H9 (cell line): ENCODE measurements at regions not wholly inside any gene's neighbourhood (a gene's known extent, or its start where the extent isn't known, plus 50 kb on each side); places are given as distances from the start of the nearest gene placed in this dataset.

ENCODE experiments used
- DNase-seq: peaks from one replicate; pipeline ENCODE4 v3.0.0-alpha.2; 2017
- H2AFZ ChIP-seq: one replicate; pipeline ENCODE4 v1.6.1; 2013; ENCODE audit warnings: mild to moderate bottlenecking, low read length, control low read depth, moderate library complexity
- H2AK5ac ChIP-seq: 2 replicates; pipeline ENCODE4 v1.6.1; 2013; ENCODE audit warnings: low read length, control low read depth, mixed read lengths; ENCODE audit not compliant: insufficient read length
- H2BK120ac ChIP-seq: one replicate; pipeline ENCODE4 v1.6.1; 2013; ENCODE audit warnings: low read depth, mild to moderate bottlenecking, low read length, control low read depth, inconsistent platforms; ENCODE audit not compliant: poor library complexity, severe bottlenecking
- H2BK12ac ChIP-seq: 2 replicates; pipeline ENCODE4 v1.6.1; 2013; ENCODE audit warnings: low read length, control low read depth, mixed read lengths, low read depth; ENCODE audit not compliant: insufficient read length
- H2BK15ac ChIP-seq: 2 replicates; pipeline ENCODE4 v1.6.1; 2013; ENCODE audit warnings: low read depth, low read length, control low read depth
- H2BK20ac ChIP-seq: one replicate; pipeline ENCODE4 v1.6.1; 2013; ENCODE audit warnings: low read depth, mild to moderate bottlenecking, low read length, control low read depth, inconsistent platforms; ENCODE audit not compliant: poor library complexity, severe bottlenecking
- H2BK5ac ChIP-seq: 2 replicates; pipeline ENCODE4 v1.6.1; 2013; ENCODE audit warnings: low read length, control low read depth, mixed read lengths; ENCODE audit not compliant: insufficient read length
- H3K14ac ChIP-seq: 2 replicates; pipeline ENCODE4 v1.6.1; 2013; ENCODE audit warnings: low read length, control low read depth; ENCODE audit not compliant: insufficient read depth
- H3K18ac ChIP-seq: 2 replicates; pipeline ENCODE4 v1.6.1; 2013; ENCODE audit warnings: low read depth, mild to moderate bottlenecking, mixed read lengths, low read length, control low read depth; ENCODE audit not compliant: insufficient read length
- H3K23ac ChIP-seq: 2 replicates; pipeline ENCODE4 v1.6.1; 2013; ENCODE audit warnings: low read length, control low read depth, mixed read lengths, low read depth; ENCODE audit not compliant: insufficient read length
- H3K23me2 ChIP-seq: 2 replicates; pipeline ENCODE4 v1.6.1; 2013; ENCODE audit warnings: low read depth, mild to moderate bottlenecking, mixed read lengths, low read length, control low read depth; ENCODE audit not compliant: insufficient read length, poor library complexity, severe bottlenecking
- H3K27ac ChIP-seq: 2 replicates; pipeline ENCODE4 v1.5.1; 2013; ENCODE audit warnings: low read length, control low read depth, mixed read lengths, low read depth; ENCODE audit not compliant: insufficient read length
- H3K27me3 ChIP-seq: 2 replicates; pipeline ENCODE4 v1.6.1; 2013; ENCODE audit warnings: low read length, control low read depth, inconsistent platforms; ENCODE audit not compliant: insufficient read depth
- H3K4ac ChIP-seq: 2 replicates; pipeline ENCODE4 v1.6.1; 2013; ENCODE audit warnings: low read depth, mild to moderate bottlenecking, control low read depth, inconsistent platforms, low read length, moderate library complexity
- H3K4me1 ChIP-seq: 2 replicates; pipeline ENCODE4 v1.6.1; 2013; ENCODE audit warnings: low read length, control low read depth, inconsistent platforms; ENCODE audit not compliant: insufficient read depth
- H3K4me2 ChIP-seq: 2 replicates; pipeline ENCODE4 v1.6.1; 2013; ENCODE audit warnings: low read length, control low read depth, mixed read lengths; ENCODE audit not compliant: insufficient read length, insufficient read depth
- H3K56ac ChIP-seq: 2 replicates; pipeline ENCODE4 v1.6.1; 2013; ENCODE audit warnings: low read depth, mild to moderate bottlenecking, mixed read lengths, low read length, control low read depth; ENCODE audit not compliant: insufficient read length
- H3K79me1 ChIP-seq: 2 replicates; pipeline ENCODE4 v1.6.1; 2013; ENCODE audit warnings: low read depth, mild to moderate bottlenecking, moderate library complexity, low read length, control low read depth, inconsistent platforms; ENCODE audit not compliant: insufficient read depth, poor library complexity, severe bottlenecking
- H3K79me2 ChIP-seq: 2 replicates; pipeline ENCODE4 v1.6.1; 2013; ENCODE audit warnings: low read length, control low read depth, inconsistent platforms; ENCODE audit not compliant: insufficient read depth
- H3K9ac ChIP-seq: 2 replicates; pipeline ENCODE4 v1.6.1; 2013; ENCODE audit warnings: low read length, control low read depth, mixed read lengths; ENCODE audit not compliant: insufficient read length; ENCODE audit errors: extremely low read depth
- H3K9me3 ChIP-seq: one replicate; pipeline ENCODE4 v1.6.1; 2013; ENCODE audit warnings: low read depth, low read length, inconsistent platforms; ENCODE audit not compliant: control insufficient read depth
- H3T11ph ChIP-seq: one replicate; pipeline ENCODE4 v1.6.1; 2013; ENCODE audit warnings: mild to moderate bottlenecking, low read length, control low read depth, inconsistent platforms
- H4K20me1 ChIP-seq: one replicate; pipeline ENCODE4 v1.6.1; 2013; ENCODE audit not compliant: control insufficient read depth, insufficient read length, insufficient read depth
- H4K5ac ChIP-seq: 2 replicates; pipeline ENCODE4 v1.6.1; 2013; ENCODE audit warnings: low read depth, mild to moderate bottlenecking, mixed read lengths, low read length, control low read depth; ENCODE audit not compliant: insufficient read length
- H4K8ac ChIP-seq: replicated peaks from 2 replicates; pipeline ENCODE4 v1.6.1; 2013; ENCODE audit warnings: low read length, control low read depth, mixed read lengths, low read depth; ENCODE audit not compliant: insufficient read length
- H4K91ac ChIP-seq: 2 replicates; pipeline ENCODE4 v1.6.1; 2013; ENCODE audit warnings: low read depth, mild to moderate bottlenecking, moderate library complexity, mixed read lengths, low read length, control low read depth; ENCODE audit not compliant: insufficient read length
- H3K27ac Mint-ChIP-seq, 3 experiments: 2 replicates in 2 of 3; 3 replicates in 1 of 3; pipeline ENCODE4 v1.8.0; 2020 to 2021; ENCODE audit warnings: mixed read lengths in 3 of 3, mild to moderate bottlenecking in 1 of 3, moderate library complexity in 1 of 3
- H3K27me3 Mint-ChIP-seq: 2 replicates; pipeline ENCODE4 v1.8.0; 2021; ENCODE audit warnings: low read depth, mild to moderate bottlenecking, moderate library complexity, mixed read lengths
- H3K36me3 Mint-ChIP-seq, 3 experiments: 2 replicates in 2 of 3; 3 replicates in 1 of 3; pipeline ENCODE4 v1.8.0; 2020 to 2021; ENCODE audit warnings: low read depth in 3 of 3, mixed read lengths in 3 of 3; ENCODE audit not compliant: insufficient read depth in 1 of 3
- H3K4me1 Mint-ChIP-seq, 2 experiments: 2 replicates each; pipeline ENCODE4 v1.8.0; 2020; ENCODE audit warnings: mixed read lengths in 2 of 2
- H3K4me3 Mint-ChIP-seq, 2 experiments: 2 replicates in 1 of 2; 3 replicates in 1 of 2; pipeline ENCODE4 v1.8.0; 2020 to 2021; ENCODE audit warnings: mild to moderate bottlenecking in 2 of 2, mixed read lengths in 2 of 2, moderate library complexity in 1 of 2
- H3K9me3 Mint-ChIP-seq, 2 experiments: 2 replicates in 1 of 2; 3 replicates in 1 of 2; pipeline ENCODE4 v1.8.0; 2020; ENCODE audit warnings: mild to moderate bottlenecking in 2 of 2, mixed read lengths in 2 of 2, moderate library complexity in 1 of 2
- WGBS: extraction: QIAGEN DNeasy Blood & Tissue Kit; methylation state at CpG from one replicate; pipeline ENCODE4 v1.1.7; 2013; ENCODE audit warnings: missing lambda C conversion rate, low lambda C conversion rate, mixed read lengths; ENCODE audit not compliant: insufficient read length; ENCODE audit errors: extremely low coverage; 5-methylcytosine and 5-hydroxymethylcytosine counted together
- TF ChIP-seq, protein P1 (sequence below): fragments of 200-600 bp; sonication (generic); conservative IDR thresholded peaks from 3 replicates; pipeline ENCODE4 v1.8.0; 2021; ENCODE audit warnings: antibody characterized with exemption, mild to moderate bottlenecking

GRCh38 chr3:181568248-181568647 lies 143.5 kb upstream of the SOX2 start:
- H2BK15ac ChIP-seq = no peak overlapping the region
- no peak overlapping the region for H2BK5ac ChIP-seq
- H3K27ac Mint-ChIP-seq = no peak overlapping the region
- no peak overlapping the region for H3K4me3 Mint-ChIP-seq
- no peak overlapping the region for H2BK120ac ChIP-seq
- H3K27ac ChIP-seq = no peak overlapping the region
- DNase-seq = no peak
- H2AK5ac ChIP-seq = no peak overlapping the region
- H3K4me2 ChIP-seq = no peak overlapping the region
- TF ChIP-seq, protein P1, sequence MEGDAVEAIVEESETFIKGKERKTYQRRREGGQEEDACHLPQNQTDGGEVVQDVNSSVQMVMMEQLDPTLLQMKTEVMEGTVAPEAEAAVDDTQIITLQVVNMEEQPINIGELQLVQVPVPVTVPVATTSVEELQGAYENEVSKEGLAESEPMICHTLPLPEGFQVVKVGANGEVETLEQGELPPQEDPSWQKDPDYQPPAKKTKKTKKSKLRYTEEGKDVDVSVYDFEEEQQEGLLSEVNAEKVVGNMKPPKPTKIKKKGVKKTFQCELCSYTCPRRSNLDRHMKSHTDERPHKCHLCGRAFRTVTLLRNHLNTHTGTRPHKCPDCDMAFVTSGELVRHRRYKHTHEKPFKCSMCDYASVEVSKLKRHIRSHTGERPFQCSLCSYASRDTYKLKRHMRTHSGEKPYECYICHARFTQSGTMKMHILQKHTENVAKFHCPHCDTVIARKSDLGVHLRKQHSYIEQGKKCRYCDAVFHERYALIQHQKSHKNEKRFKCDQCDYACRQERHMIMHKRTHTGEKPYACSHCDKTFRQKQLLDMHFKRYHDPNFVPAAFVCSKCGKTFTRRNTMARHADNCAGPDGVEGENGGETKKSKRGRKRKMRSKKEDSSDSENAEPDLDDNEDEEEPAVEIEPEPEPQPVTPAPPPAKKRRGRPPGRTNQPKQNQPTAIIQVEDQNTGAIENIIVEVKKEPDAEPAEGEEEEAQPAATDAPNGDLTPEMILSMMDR = no peak
- no peak overlapping the region for H3K9ac ChIP-seq
- no peak overlapping the region for H4K8ac ChIP-seq
- H3K4me1 ChIP-seq = no peaks in the 10 kb centered on the region
- no peaks in the 10 kb centered on the region for H3K27me3 Mint-ChIP-seq
- no peak overlapping the region for H3K23ac ChIP-seq
- no peak overlapping the region for H3K56ac ChIP-seq
- H3K4me1 Mint-ChIP-seq = 0 out of 4 replicates have a peak, but pooled peaks cover 0 to 3% of the 10 kb centered on the region in 2 experiments
- no peaks in the 10 kb centered on the region for H4K20me1 ChIP-seq
- no peaks in the 10 kb centered on the region for H3K23me2 ChIP-seq
- H2BK12ac ChIP-seq = no peak overlapping the region
- H2AFZ ChIP-seq = no peak overlapping the region
- no CpG with 5 or more reads among the region's 3 CpGs for WGBS
- no peaks in the 10 kb centered on the region for H3K27me3 ChIP-seq
- H3K18ac ChIP-seq = no peak overlapping the region
- H3K36me3 Mint-ChIP-seq = no peaks in the 10 kb centered on the region
- H2BK20ac ChIP-seq = no peak overlapping the region
- H3K9me3 Mint-ChIP-seq = no peaks in the 10 kb centered on the region
- no peak overlapping the region for H4K5ac ChIP-seq
- no peaks in the 10 kb centered on the region for H3K79me1 ChIP-seq
- H3K9me3 ChIP-seq = no peaks in the 10 kb centered on the region
- no peak overlapping the region for H3K14ac ChIP-seq
- no peaks in the 10 kb centered on the region for H3K79me2 ChIP-seq
- no peak overlapping the region for H3K4ac ChIP-seq
- H3T11ph ChIP-seq = no peak overlapping the region
- no peak overlapping the region for H4K91ac ChIP-seq
